ENCODE measurements at regions not wholly inside any gene's neighbourhood (a gene's known extent, or its start where the extent isn't known, plus 50 kb on each side); places are given as distances from the start of the nearest gene placed in this dataset.

GRCh38 chr6:133093956-133094355, 147.2 kb upstream of the EYA4 start:
- TF ChIP-seq CTCF (IDR thresholded peaks at IDR 0.05) = no peak
- TF ChIP-seq EP300 (IDR thresholded peaks at IDR 0.05) = no peak
- TF ChIP-seq POLR2AphosphoS5 (IDR thresholded peaks at IDR 0.05) = no peak

Measured in esophagus muscularis mucosa (tissue), 4 donors.